K562 (cell line): ENCODE measurements at regions not wholly inside any gene's neighbourhood (a gene's known extent, or its start where the extent isn't known, plus 50 kb on each side); places are given as distances from the start of the nearest gene placed in this dataset.

Experiments
- CBFB ChIP-seq: sonication (generic); formaldehyde crosslinking; IDR thresholded peaks from 2 replicates; pipeline ENCODE4 v1.4.0; 2020; ENCODE audit warnings: mild to moderate bottlenecking, missing genetic modification reagents
- CEBPB ChIP-seq: fragments of 450-650 bp; IDR thresholded peaks from 2 replicates; pipeline ENCODE4 v1.6.1; 2016; ENCODE audit warnings: missing genetic modification characterization, missing compliant biosample characterization
- DPF2 ChIP-seq: fragments of 450-650 bp; IDR thresholded peaks from 2 replicates; pipeline ENCODE4 v1.6.1; 2016
- EZH2 ChIP-seq: IDR thresholded peaks from 2 replicates; pipeline ENCODE4 v1.6.1; 2012; ENCODE audit warnings: low read depth, mild to moderate bottlenecking, inconsistent platforms, low read length, borderline replicate concordance
- FOS ChIP-seq: IDR thresholded peaks from 3 replicates; pipeline ENCODE4 v1.6.1; 2011; ENCODE audit not compliant: insufficient read length; ENCODE audit errors: extremely low read depth
- GTF2F1 ChIP-seq: IDR thresholded peaks from 2 replicates; pipeline ENCODE4 v1.6.1; 2011; ENCODE audit warnings: low read depth, low read length, improper control_type of control experiment
- HMGN3 ChIP-seq: IDR thresholded peaks from 2 replicates; pipeline ENCODE4 v1.6.1; 2011; ENCODE audit warnings: borderline replicate concordance, low read depth, mild to moderate bottlenecking, mixed read lengths, low read length; ENCODE audit not compliant: insufficient read length; ENCODE audit errors: extremely low read depth
- MYC ChIP-seq, 2 experiments: fragments of 250-450 bp in 1 of 2; sonication (Bioruptor Pico) in 1 of 2; IDR thresholded peaks; 2 replicates each; pipeline versions ENCODE4 v1.5.1 to v1.6.1; 2012 to 2021; ENCODE audit warnings: low read depth in 2 of 2, borderline replicate concordance in 1 of 2, improper control_type of control experiment in 1 of 2, low read length in 1 of 2, mild to moderate bottlenecking in 1 of 2, moderate library complexity in 1 of 2
- RBM39 ChIP-seq: fragments of 200-400 bp; formaldehyde crosslinking; optimal IDR thresholded peaks from 2 replicates; pipeline ENCODE3; 2018; ENCODE audit warnings: low read depth, low read length
- TAF1 ChIP-seq: IDR thresholded peaks from 2 replicates; pipeline ENCODE4 v1.6.1; 2011; ENCODE audit warnings: mild to moderate bottlenecking, low read length, moderate library complexity; ENCODE audit not compliant: insufficient read depth, control insufficient read depth, severe bottlenecking; ENCODE audit errors: extremely low read depth
- ZNF121 ChIP-seq: sonication (generic); formaldehyde crosslinking; conservative IDR thresholded peaks from 2 replicates; pipeline ENCODE4 v1.8.0; 2022; ENCODE audit warnings: missing genetic modification reagents
- TF ChIP-seq, protein P1 (sequence below): fragments of 250-450 bp; sonication (Bioruptor Pico); IDR thresholded peaks from 2 replicates; pipeline ENCODE4 v1.8.0; 2021; ENCODE audit warnings: moderate library complexity, mild to moderate bottlenecking, inconsistent platforms

DNA sequence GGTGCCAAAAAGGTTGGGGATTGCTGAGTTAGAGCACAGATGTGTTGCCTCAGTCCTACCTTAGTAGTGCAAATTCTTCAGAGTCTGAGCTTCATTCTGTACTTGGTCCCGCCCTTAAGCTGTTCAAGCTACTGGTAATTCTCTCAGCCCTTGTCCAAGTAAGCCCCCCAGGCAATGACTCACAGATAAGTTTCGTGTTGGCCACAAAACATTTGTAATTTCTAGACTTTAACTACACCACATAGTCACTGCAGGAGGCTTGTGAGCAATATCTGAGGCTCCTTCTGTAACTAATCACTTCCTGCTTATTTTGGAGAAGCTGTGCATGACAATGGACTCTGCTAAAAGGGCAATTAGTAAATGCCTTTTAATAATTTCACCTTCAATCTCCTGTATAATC, 1420.5 kb downstream of the PCDH7 start:
- no peak for TF ChIP-seq MYC (IDR thresholded peaks at IDR 0.05; ENCODE audit: low read depth, low read length)
- no peak for TF ChIP-seq MYC (CRISPR knock-in tag; IDR thresholded peaks at IDR 0.05; ENCODE audit: borderline replicate concordance, low read depth)
- no peak for TF ChIP-seq GTF2F1
- TF ChIP-seq ZNF121 (CRISPR knock-in tag), result no peak
- no peak for TF ChIP-seq DPF2
- TF ChIP-seq RBM39, result no peak
- TF ChIP-seq, protein P1, sequence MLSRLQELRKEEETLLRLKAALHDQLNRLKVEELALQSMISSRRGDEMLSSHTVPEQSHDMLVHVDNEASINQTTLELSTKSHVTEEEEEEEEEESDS, result no peak
- TF ChIP-seq FOS, result no peak
- TF ChIP-seq HMGN3, result no peak
- TF ChIP-seq CBFB (CRISPR knock-in tag), result no peak
- TF ChIP-seq CEBPB, result no peak
- TF ChIP-seq EZH2, result no peak
- TF ChIP-seq TAF1, result no peak
